ENCODE measurements at regions not wholly inside any gene's neighbourhood (a gene's known extent, or its start where the extent isn't known, plus 50 kb on each side); places are given as distances from the start of the nearest gene placed in this dataset.

GRCh38 chr6:71371559-71371958 is 82.9 kb downstream of the OGFRL1 start:
- TF ChIP-seq CTCF (IDR thresholded peaks at IDR 0.05; ENCODE audit: low read depth, low read length, missing input control) (no peak), RXRA (IDR thresholded peaks at IDR 0.05) (no peak), REST (IDR thresholded peaks at IDR 0.05) (no peak), GABPA (IDR thresholded peaks at IDR 0.05 in 1 of 2, conservative IDR thresholded peaks at IDR 0.05 in 1 of 2) (no peak), EGR1 (IDR thresholded peaks at IDR 0.05; ENCODE audit: low read depth in 2 of 2) (no peak), ATF3 (IDR thresholded peaks at IDR 0.05) (no peak), MAX (IDR thresholded peaks at IDR 0.05) (no peak), ZBTB33 (IDR thresholded peaks at IDR 0.05) (no peak), YY1 (IDR thresholded peaks at IDR 0.05) (no peak), RAD21 (IDR thresholded peaks at IDR 0.05) (no peak), TAF1 (conservative IDR thresholded peaks at IDR 0.05) (no peak), SP1 (IDR thresholded peaks at IDR 0.05) (no peak), JUND (IDR thresholded peaks at IDR 0.05) (no peak)

Data from liver (tissue), 3 donors.